NOMO-1 (cell line): ENCODE measurements at regions not wholly inside any gene's neighbourhood (a gene's known extent, or its start where the extent isn't known, plus 50 kb on each side); places are given as distances from the start of the nearest gene placed in this dataset.

Experiments
- DNase-seq, 2 experiments: peaks; one replicate each; lab custom pipeline; 2025; ENCODE audit not compliant: unreplicated experiment in 2 of 2; lab: John Stamatoyannopoulos, UW

- no peak for DNase-seq
These were observed 133.4 kb downstream of the ATG4C start for GRCh38 chr1:62917314-62917713.

DNA sequence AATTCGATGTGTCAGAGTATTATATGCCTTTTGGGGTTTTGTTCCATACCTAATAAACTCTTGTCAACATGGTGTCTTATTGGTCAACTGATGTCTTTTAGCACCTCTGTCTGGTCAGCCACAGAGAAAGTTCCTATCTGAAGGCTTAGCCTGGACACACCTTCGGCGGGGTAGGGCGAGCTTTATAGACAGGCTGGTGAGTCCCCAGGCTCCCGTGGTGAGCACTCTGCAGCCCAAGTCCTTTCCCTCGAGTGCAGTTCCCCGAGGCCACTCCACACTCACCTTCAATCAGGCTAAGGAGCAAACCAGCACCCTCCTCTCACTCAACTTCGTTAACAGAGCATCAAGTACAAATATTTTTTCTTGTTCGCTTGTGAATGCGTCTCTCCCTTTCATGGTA lies 133.9 kb downstream of the ATG4C start:
- DNase-seq = no peak

DNA sequence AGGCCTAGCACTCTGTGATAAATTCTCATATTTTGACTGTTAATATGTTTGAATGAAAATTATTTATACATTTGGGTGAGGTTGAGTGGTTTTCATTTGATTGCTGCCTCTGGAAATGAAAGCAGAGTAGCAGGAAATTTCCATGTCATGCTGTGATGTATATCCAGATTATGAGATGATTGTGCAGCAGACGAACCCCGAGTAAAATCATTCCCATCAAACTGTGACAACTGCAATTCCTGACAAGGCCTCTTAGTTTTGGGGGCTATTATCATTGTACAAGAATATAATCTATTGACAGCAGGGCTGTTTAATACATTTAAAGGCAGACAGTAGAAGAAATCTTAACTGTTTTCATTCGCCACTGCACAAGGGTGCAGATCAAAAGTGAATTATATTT lies 134.8 kb downstream of the ATG4C start:
- no peak for DNase-seq

DNA sequence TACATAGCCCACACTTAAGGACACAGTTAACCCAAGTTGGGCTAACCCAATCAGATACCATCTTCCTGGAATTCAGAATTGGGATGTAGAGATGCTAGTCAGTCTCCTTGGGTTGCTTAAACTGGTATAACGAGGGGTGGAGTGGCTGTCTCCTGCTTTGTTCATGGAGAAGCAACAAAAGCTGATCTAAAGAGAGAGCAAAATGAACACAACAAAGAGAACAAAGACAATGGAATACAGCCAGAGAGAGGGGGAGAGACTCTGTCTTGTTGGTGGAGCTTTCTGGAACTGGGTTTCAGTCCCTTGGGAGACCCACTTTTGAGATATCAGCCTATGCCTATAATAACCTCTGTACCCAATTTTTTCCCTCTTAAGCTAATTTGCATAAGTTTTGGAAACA lies 138.1 kb downstream of the ATG4C start:
- DNase-seq = no peak

DNA sequence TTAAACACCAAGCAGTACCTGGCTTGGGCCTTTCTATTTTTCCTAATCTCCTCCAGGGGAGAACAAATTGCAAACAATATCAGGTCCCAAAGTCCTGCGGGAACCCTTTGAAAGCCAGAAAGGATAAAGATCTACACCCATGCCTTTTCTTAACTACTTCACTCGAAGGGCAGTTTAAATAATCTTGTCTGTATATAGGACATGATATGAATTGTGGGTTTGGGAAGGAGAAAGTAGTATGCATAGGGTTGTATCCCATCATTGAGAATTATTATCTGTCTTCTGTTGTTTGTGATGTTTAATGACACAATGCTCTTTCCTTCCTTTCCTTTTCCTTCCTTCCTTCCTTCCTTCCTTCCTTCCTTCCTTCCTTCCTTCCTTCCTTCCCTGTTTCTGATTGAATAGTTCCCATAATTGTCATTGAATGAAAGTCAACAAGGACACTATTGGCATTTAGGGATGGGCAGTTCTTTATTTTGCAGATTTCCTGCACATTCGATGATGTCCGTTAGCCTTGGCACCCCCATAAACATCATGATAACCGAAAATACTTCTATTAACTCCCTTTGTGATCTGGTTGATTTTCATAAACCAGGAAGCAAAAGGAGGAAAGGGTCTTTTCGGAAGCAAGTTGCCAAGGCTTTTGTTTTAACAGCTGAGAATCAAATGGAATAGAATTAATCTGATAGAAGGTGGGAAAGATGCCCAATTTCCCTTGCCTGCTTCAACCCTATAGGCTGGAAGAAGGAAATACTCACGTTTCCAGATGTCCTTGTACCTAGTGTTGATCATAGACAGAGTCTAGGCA lies 141.3 kb downstream of the ATG4C start:
- DNase-seq = no peak

DNA sequence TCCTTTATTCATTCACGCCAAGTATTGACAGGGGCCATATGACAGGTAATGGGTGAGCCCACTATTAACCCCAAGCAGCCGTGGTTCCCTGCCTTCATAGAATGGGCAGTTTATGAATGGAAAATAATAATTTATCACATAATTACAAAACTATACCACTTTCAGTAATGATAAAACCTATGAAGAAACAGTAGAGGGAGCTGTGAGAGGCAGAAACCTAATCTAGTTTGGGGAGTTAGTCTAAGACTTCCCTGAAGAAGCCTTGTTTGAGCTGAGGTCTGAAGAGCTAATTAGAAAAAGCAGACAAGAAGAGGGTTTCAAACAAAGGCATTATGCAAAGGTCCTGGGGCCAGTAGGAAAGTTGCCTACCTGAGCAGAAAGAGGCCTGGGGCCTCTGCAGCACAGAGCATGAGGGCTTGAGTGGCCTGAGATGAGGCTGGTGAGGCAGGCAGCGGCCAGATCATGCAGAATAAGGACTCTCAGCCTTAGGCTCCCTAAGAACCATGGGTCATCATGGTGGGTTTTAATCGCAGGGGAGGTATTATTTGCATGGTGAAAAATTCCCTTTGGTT lies 142.8 kb downstream of the ATG4C start:
- no peak for DNase-seq

GRCh38 chr1:62928885-62929284 lies 145.0 kb downstream of the ATG4C start:
- no peak for DNase-seq

- DNase-seq = no peak
These were observed 153.8 kb downstream of the ATG4C start for GRCh38 chr1:62937634-62938296.

GRCh38 chr1:62941780-62942179 lies 157.8 kb downstream of the ATG4C start:
- DNase-seq = no peak

DNA sequence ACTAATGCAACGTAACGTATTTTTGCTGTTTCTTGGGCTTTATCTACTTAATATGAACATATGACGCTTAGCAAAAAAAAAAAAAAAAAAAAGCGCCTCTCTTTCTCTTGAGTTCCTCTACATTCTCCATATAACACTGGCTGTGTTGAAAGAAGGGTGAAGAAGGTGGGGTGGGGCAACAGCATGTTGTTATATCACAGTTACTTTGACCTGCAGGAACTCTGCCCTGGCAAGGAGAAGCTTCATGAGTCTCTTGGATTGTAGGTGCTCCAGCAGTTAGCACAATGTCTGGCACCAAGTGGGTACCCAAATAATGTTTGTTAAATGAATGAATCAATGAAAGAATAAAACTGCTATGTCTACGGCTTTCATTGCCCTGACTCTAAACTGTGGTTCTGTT lies 162.6 kb downstream of the ATG4C start:
- DNase-seq = no peak

GRCh38 chr1:62951428-62951827 lies 167.5 kb downstream of the ATG4C start:
- DNase-seq = no peak

DNA sequence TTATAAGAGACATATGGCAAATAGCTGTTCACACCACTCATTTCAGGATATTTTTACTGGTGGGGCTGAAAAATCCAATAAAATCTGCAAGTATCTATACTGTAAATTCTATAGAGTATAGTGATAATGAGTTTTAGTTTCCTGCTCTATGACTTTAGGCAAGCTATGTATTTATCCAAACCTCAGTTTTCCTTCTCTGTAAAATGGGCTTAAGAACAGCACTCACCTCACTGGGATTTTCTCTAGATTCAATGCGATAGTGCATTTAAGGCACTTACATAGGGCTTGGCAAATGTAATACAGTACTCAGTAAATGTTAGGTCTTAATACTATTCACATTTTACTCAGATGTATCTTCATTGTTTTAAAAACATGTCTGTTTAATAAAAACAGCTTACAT lies 168.7 kb downstream of the ATG4C start:
- DNase-seq = no peak

DNA sequence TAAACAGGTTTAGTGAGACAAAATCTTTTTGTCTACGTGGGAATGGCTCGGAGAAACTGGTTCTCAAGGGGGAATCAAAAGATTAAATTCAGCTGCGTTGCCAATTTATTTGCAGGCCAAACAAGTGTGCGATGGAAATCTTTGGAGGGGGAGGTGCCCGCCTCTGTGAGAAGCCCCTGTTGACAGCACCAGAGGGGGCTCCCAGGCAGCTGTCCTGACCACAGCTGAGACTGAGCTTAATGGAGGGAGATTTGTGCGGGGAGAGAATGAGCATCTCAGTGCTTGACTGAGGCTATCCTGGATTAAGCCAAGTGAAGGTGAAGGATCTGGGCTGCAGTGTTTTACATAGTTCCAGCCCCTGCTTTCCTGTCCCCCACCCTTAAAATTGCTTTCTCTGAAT lies 169.7 kb downstream of the ATG4C start:
- DNase-seq = no peak

- DNase-seq = no peak
These were observed 170.8 kb downstream of the ATG4C start for GRCh38 chr1:62954758-62955157.

DNA sequence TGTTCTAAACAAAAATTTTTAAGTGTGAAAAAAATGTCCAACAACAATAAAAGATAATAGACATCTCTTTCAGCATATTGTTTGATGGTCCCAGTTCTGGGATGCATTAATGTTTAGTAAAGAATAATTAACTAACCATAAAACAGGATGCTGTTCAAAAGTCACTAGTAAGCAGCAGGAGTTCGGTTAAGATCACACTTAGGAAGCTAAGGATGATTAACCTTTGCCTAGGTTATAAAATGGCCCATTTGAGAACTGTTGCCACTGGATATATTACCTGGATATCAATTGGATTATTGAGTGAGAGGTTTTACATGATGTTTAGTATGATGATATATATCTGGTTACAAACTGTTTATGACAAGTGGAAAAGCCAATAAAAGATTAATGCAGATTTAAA lies 171.7 kb downstream of the ATG4C start:
- DNase-seq = no peak

DNA sequence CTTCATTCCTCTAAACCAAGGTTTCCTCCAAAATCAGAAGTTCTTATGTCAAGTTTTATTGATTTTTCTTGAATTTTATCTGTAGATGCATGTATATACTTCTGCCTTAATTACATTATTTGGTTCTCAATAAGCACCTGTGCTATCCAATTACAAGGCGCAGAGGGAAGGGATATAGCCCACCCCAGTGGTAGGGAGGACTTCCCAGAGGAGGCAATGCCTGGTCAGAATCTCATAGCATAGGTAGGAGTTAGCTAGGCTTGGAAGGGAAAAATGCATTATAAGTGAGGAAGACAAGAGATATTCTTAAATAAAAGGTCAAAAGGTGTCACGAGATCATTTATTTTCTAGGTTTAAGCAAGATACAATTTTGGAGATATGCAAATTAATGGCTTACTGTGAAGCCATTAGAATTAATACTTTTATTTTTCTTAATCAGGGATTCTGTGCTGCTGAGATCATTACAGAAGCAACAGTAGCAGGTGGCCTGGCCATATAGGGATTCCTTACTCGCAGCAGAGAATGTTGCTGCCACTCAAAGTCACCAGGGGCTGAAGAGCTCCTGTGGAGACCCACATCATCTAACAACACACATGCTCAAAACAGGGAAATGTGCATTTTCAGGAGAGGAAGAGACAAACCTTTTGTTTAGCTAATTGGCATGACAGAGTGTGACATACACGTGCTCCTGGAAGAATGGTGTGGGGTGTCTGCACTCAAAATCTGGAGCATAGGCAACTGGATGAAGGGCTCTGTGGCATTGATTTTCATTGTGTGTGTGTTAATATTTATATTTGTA lies 178.3 kb downstream of the ATG4C start:
- DNase-seq = no peak

GRCh38 chr1:62962901-62963776 lies 179.2 kb downstream of the ATG4C start:
- peak in 1 of 2 experiments; percentile 6 for DNase-seq

DNA sequence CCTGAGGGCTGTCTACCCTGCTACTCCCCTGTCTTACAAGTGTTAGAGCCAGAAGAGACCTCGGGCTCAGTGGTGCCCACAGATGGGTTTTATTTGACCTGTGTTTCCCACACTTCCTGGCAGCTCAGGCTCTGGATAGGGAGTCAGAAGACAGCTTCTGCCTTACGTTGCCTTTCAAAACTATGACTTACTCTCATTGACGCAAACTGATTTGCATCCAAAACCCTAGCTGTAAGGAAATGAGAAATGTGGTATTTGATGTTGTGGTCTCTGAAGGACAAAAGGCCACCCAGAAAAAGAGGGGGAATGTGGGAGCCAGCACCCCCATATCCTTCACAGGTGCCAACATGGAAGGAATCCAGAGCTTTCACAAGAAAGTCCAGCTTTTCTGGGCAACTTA lies 180.2 kb downstream of the ATG4C start:
- no peak for DNase-seq

GRCh38 chr1:62967031-62967430 lies 183.1 kb downstream of the ATG4C start:
- DNase-seq = no peak

- DNase-seq = no peak
These were observed 193.4 kb downstream of the ATG4C start for GRCh38 chr1:62977366-62977765.
